GM18907 (cell line): ENCODE measurements at regions not wholly inside any gene's neighbourhood (a gene's known extent, or its start where the extent isn't known, plus 50 kb on each side); places are given as distances from the start of the nearest gene placed in this dataset.

ENCODE experiments used
- ATAC-seq: cut with Tn5 transposase; IDR thresholded peaks from one replicate; pipeline ENCODE4 v1.9.1; 2021; ENCODE audit warnings: mild to moderate bottlenecking, moderate library complexity; ENCODE audit not compliant: unreplicated experiment

GRCh38 chr2:107290041-107290440 is 404.1 kb upstream of the ST6GAL2 start:
- no peak for ATAC-seq

- no peak for ATAC-seq
Measured at GRCh38 chr2:107303964-107304363, 418.0 kb upstream of the ST6GAL2 start.

GRCh38 chr2:107305966-107306365 is 420.0 kb upstream of the ST6GAL2 start:
- no peak for ATAC-seq

- ATAC-seq: no peak
Measured at GRCh38 chr2:107306881-107307280, 420.9 kb upstream of the ST6GAL2 start.

- ATAC-seq: no peak
Measured at GRCh38 chr2:107308835-107309234, 422.9 kb upstream of the ST6GAL2 start.

GRCh38 chr2:107312240-107312639 is 426.3 kb upstream of the ST6GAL2 start:
- ATAC-seq: no peak

- ATAC-seq: no peak
Measured at GRCh38 chr2:107313316-107313715, 427.3 kb upstream of the ST6GAL2 start.

- ATAC-seq: no peak
Measured at GRCh38 chr2:107320881-107321280, 434.9 kb upstream of the ST6GAL2 start.

GRCh38 chr2:107322416-107322815 is 436.4 kb upstream of the ST6GAL2 start:
- no peak for ATAC-seq

GRCh38 chr2:107323946-107324565 is 438.1 kb upstream of the ST6GAL2 start:
- no peak for ATAC-seq

GRCh38 chr2:107325981-107326786 is 440.2 kb upstream of the ST6GAL2 start:
- ATAC-seq: no peak

- ATAC-seq: no peak
Measured at GRCh38 chr2:107334306-107334705, 448.3 kb upstream of the ST6GAL2 start.

GRCh38 chr2:107336526-107336925 is 450.6 kb upstream of the ST6GAL2 start:
- no peak for ATAC-seq

- ATAC-seq: no peak
Measured at GRCh38 chr2:107337209-107337898, 451.4 kb upstream of the ST6GAL2 start.

- ATAC-seq: no peak
Measured at GRCh38 chr2:107338059-107338458, 452.1 kb upstream of the ST6GAL2 start.

GRCh38 chr2:107338571-107338970 is 452.6 kb upstream of the ST6GAL2 start:
- no peak for ATAC-seq

GRCh38 chr2:107340955-107341354 is 455.0 kb upstream of the ST6GAL2 start:
- ATAC-seq: no peak

- ATAC-seq: no peak
Measured at GRCh38 chr2:107349329-107349728, 463.4 kb upstream of the ST6GAL2 start.

GRCh38 chr2:107354175-107354574 is 468.2 kb upstream of the ST6GAL2 start:
- no peak for ATAC-seq

- ATAC-seq: no peak
Measured at GRCh38 chr2:107358362-107358761, 468.3 kb upstream of the RGPD4 start.

GRCh38 chr2:107359021-107359420 is 467.7 kb upstream of the RGPD4 start:
- ATAC-seq: no peak
